ENCODE measurements at regions not wholly inside any gene's neighbourhood (a gene's known extent, or its start where the extent isn't known, plus 50 kb on each side); places are given as distances from the start of the nearest gene placed in this dataset.
"Not testable (repeated sequence)": the region's sequence is repeated elsewhere in the genome, so short reads cannot be mapped to it uniquely, and the experiment has no call there.

GRCh38 chr2:31783446-31784091 is 202.8 kb upstream of the SRD5A2 start:
- TF ChIP-seq FOXM1 (IDR thresholded peaks at IDR 0.05; ENCODE audit: borderline replicate concordance); SP1 (IDR thresholded peaks at IDR 0.05); FOXK2 (IDR thresholded peaks at IDR 0.05); LEF1 (IDR thresholded peaks at IDR 0.05; ENCODE audit: borderline replicate concordance); NFRKB (IDR thresholded peaks at IDR 0.05); ARNT (IDR thresholded peaks at IDR 0.05): not testable (repeated sequence)

All from HEK293T (cell line).